HFF-Myc (cell line): ENCODE measurements at regions not wholly inside any gene's neighbourhood (a gene's known extent, or its start where the extent isn't known, plus 50 kb on each side); places are given as distances from the start of the nearest gene placed in this dataset.
"Not testable (repeated sequence)": the region's sequence is repeated elsewhere in the genome, so short reads cannot be mapped to it uniquely, and the experiment has no call there.

Source experiments
- DNase-seq: peaks from one replicate; pipeline ENCODE4 v3.0.0-alpha.2; 2011; ENCODE audit warnings: low read depth; ENCODE audit errors: extremely low read depth
- H3K4me3 ChIP-seq: replicated peaks from 2 replicates; pipeline ENCODE4 v1.5.1; 2011; ENCODE audit warnings: low read depth, mild to moderate bottlenecking, control low read depth, low read length
- CTCF ChIP-seq: IDR thresholded peaks from 2 replicates; pipeline ENCODE4 v1.5.1; 2012; ENCODE audit warnings: mild to moderate bottlenecking, low read depth, low read length, control low read depth; ENCODE audit errors: missing control alignments

- no peak overlapping the region for H3K4me3 ChIP-seq
These were observed 94.1 kb upstream of the DST start for GRCh38 chr6:56736804-56737203.

GRCh38 chr6:56734335-56734734 is 91.6 kb upstream of the DST start:
- TF ChIP-seq CTCF, result no peak
- H3K4me3 ChIP-seq, result no peak overlapping the region
- DNase-seq, result no peak

More at GRCh38 chr6:56736804-56737203, 94.1 kb upstream of the DST start:
- no peak for TF ChIP-seq CTCF
- DNase-seq, result no peak

- no peak for TF ChIP-seq CTCF
- H3K4me3 ChIP-seq, result no peak overlapping the region
- no peak for DNase-seq
These were observed 90.6 kb upstream of the DST start for GRCh38 chr6:56733211-56733697.

- no peak overlapping the region for H3K4me3 ChIP-seq
- DNase-seq, result no peak
- no peak for TF ChIP-seq CTCF
These were observed 89.8 kb upstream of the DST start for GRCh38 chr6:56732517-56732916.

GRCh38 chr6:56730663-56731529 is 88.2 kb upstream of the DST start:
- H3K4me3 ChIP-seq, result no peak overlapping the region
- DNase-seq, result no peak
- TF ChIP-seq CTCF, result no peak

GRCh38 chr6:56729719-56730118 is 87.0 kb upstream of the DST start:
- no peak for DNase-seq
- TF ChIP-seq CTCF, result no peak
- no peak overlapping the region for H3K4me3 ChIP-seq

GRCh38 chr6:56729166-56729565 is 86.5 kb upstream of the DST start:
- not testable (repeated sequence) for DNase-seq, H3K4me3 ChIP-seq
